ENCODE measurements at regions not wholly inside any gene's neighbourhood (a gene's known extent, or its start where the extent isn't known, plus 50 kb on each side); places are given as distances from the start of the nearest gene placed in this dataset.
A peak's percentile ranks its signal among the peaks of the same experiment; 100 is the strongest.

- H3K79me2 ChIP-seq (ENCODE audit: control insufficient read depth, insufficient read depth, low read length, unreplicated experiment): no peaks in the 10 kb centered on the region
- no peak overlapping the region for H3K27ac ChIP-seq (ENCODE audit: low read depth, low read length)
These were observed 71.8 kb upstream of the OTUD4 start for GRCh38 chr4:145252190-145252589.

DNA sequence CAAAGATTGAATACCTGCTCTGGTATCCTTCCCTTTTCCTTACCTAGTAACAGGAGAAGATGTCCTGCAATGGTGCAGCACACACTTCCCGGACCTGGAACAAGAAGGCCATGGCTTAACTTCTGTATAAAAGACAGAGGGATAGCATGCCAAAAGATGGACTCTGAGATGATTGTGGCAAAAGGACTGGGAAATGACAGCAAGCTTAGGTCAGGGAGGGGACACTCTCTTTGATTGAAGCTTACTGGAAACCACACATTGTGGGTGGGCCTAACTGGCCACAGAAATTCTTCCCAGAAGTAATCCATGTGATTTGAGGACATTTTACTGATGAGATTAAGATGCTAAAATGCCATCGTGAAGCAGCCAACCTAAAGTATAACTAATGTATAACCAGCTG is 71.0 kb upstream of the OTUD4 start:
- Histone ChIP-seq H3K79me2 (ENCODE audit: control insufficient read depth, insufficient read depth, low read length, unreplicated experiment) (no peaks in the 10 kb centered on the region), H2AFZ (ENCODE audit: low read length, unreplicated experiment) (no peak overlapping the region), H3K27me3 (ENCODE audit: insufficient read depth, low read length) (peaks cover 51% of the 10 kb centered on the region)

More at GRCh38 chr4:145252190-145252589, 71.8 kb upstream of the OTUD4 start:
- no peaks in the 10 kb centered on the region for H3K36me3 ChIP-seq (ENCODE audit: insufficient read depth, low read length)
- peaks cover 51% of the 10 kb centered on the region for H3K27me3 ChIP-seq (ENCODE audit: insufficient read depth, low read length)
- H3K4me3 ChIP-seq (ENCODE audit: low read depth, low read length): no peak overlapping the region
- H3K4me1 ChIP-seq (ENCODE audit: control insufficient read depth, insufficient read depth, low read length, unreplicated experiment): no peaks in the 10 kb centered on the region
- H2AFZ ChIP-seq (ENCODE audit: low read length, unreplicated experiment): no peak overlapping the region

GRCh38 chr4:145248971-145249370 is 68.6 kb upstream of the OTUD4 start:
- H2AFZ ChIP-seq (ENCODE audit: low read length, unreplicated experiment): no peak overlapping the region
- no peak overlapping the region for H3K4me3 ChIP-seq (ENCODE audit: low read depth, low read length)

More for the DNA sequence above, 71.0 kb upstream of the OTUD4 start:
- no peaks in the 10 kb centered on the region for H3K36me3 ChIP-seq (ENCODE audit: insufficient read depth, low read length)
- no peak overlapping the region for H3K27ac ChIP-seq (ENCODE audit: low read depth, low read length)
- H3K4me1 ChIP-seq (ENCODE audit: control insufficient read depth, insufficient read depth, low read length, unreplicated experiment): no peaks in the 10 kb centered on the region
- H3K4me3 ChIP-seq (ENCODE audit: low read depth, low read length): no peak overlapping the region

GRCh38 chr4:145248502-145248901 is 68.1 kb upstream of the OTUD4 start:
- Histone ChIP-seq H3K79me2 (ENCODE audit: control insufficient read depth, insufficient read depth, low read length, unreplicated experiment) (no peaks in the 10 kb centered on the region), H3K36me3 (ENCODE audit: insufficient read depth, low read length) (no peaks in the 10 kb centered on the region), H3K4me3 (ENCODE audit: low read depth, low read length) (no peak overlapping the region), H3K4me1 (ENCODE audit: control insufficient read depth, insufficient read depth, low read length, unreplicated experiment) (no peaks in the 10 kb centered on the region), H3K27me3 (ENCODE audit: insufficient read depth, low read length) (peaks cover 47% of the 10 kb centered on the region), H3K27ac (ENCODE audit: low read depth, low read length) (no peak overlapping the region), H2AFZ (ENCODE audit: low read length, unreplicated experiment) (no peak overlapping the region)

More at GRCh38 chr4:145248971-145249370, 68.6 kb upstream of the OTUD4 start:
- H3K4me1 ChIP-seq (ENCODE audit: control insufficient read depth, insufficient read depth, low read length, unreplicated experiment): no peaks in the 10 kb centered on the region
- no peaks in the 10 kb centered on the region for H3K36me3 ChIP-seq (ENCODE audit: insufficient read depth, low read length)
- H3K27me3 ChIP-seq (ENCODE audit: insufficient read depth, low read length): peaks cover 47% of the 10 kb centered on the region
- no peaks in the 10 kb centered on the region for H3K79me2 ChIP-seq (ENCODE audit: control insufficient read depth, insufficient read depth, low read length, unreplicated experiment)
- no peak overlapping the region for H3K27ac ChIP-seq (ENCODE audit: low read depth, low read length)

DNA sequence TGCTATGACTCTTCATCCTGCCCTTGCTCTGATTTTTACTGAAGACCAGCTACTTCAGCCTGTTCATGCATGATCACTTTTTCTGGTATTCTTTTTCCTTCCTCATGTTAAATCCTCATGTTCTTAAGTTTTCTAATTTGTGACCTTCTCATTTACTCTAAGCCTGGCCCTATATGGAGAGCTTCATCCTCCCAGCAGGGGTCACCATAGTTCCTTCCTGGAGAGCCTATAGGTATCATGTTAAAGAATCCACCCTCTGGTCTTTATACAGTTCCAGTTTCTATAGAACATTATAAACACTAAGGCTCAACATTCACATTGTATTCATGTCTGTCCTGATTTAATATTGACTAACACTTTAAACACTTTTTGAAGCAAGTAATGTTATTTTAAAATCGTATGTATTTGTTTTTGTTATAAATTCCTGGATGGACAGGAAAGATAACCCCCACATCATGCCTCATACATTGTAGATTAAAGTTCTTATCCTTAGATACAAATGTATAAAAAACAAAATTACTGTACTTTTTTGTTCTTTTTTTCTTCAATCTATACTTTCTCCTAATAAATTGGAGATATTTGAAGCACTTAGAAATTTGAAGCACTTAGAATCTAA is 53.8 kb upstream of the OTUD4 start:
- H3K79me2 ChIP-seq (ENCODE audit: control insufficient read depth, insufficient read depth, low read length, unreplicated experiment): no peaks in the 10 kb centered on the region
- H3K27me3 ChIP-seq (ENCODE audit: insufficient read depth, low read length): no peaks in the 10 kb centered on the region
- no peak overlapping the region for H3K27ac ChIP-seq (ENCODE audit: low read depth, low read length)
- H3K4me3 ChIP-seq (ENCODE audit: low read depth, low read length): no peak overlapping the region
- peaks cover 21% of the 10 kb centered on the region for H3K4me1 ChIP-seq (ENCODE audit: control insufficient read depth, insufficient read depth, low read length, unreplicated experiment)
- no peaks in the 10 kb centered on the region for H3K36me3 ChIP-seq (ENCODE audit: insufficient read depth, low read length)
- no peak overlapping the region for H2AFZ ChIP-seq (ENCODE audit: low read length, unreplicated experiment)

GRCh38 chr4:145231906-145232700 is 51.7 kb upstream of the OTUD4 start:
- Histone ChIP-seq H3K36me3 (ENCODE audit: insufficient read depth, low read length) (no peaks in the 10 kb centered on the region), H3K79me2 (ENCODE audit: control insufficient read depth, insufficient read depth, low read length, unreplicated experiment) (no peaks in the 10 kb centered on the region), H3K27me3 (ENCODE audit: insufficient read depth, low read length) (no peaks in the 10 kb centered on the region), H3K27ac (ENCODE audit: low read depth, low read length) (no peak overlapping the region), H2AFZ (ENCODE audit: low read length, unreplicated experiment) (no peak overlapping the region), H3K4me3 (ENCODE audit: low read depth, low read length) (peak overlapping the region; percentile 34; the same call in 1 of the 2 replicates), H3K4me1 (ENCODE audit: control insufficient read depth, insufficient read depth, low read length, unreplicated experiment) (peaks cover 21% of the 10 kb centered on the region)

DNA sequence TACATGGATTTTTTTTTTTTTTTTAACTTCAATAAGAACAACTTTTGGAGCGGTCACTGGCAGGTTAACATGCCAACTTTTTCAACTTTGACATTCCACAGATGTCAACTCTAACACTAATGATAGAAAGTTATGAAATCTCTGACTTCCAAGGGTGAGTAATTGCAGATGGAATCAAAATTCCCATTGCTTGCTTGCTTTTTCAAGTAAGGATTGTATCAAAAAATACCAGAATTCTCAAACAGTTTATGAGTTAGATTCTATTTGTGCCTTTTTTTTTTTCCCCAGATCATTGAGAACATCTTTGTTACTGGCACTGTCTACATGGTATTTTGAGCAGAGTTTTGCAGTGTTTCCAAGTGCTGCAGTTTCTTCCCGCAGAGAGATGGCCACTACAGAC is 50.3 kb upstream of the OTUD4 start:
- Histone ChIP-seq H3K4me1 (ENCODE audit: control insufficient read depth, insufficient read depth, low read length, unreplicated experiment) (peaks cover 21% of the 10 kb centered on the region), H2AFZ (ENCODE audit: low read length, unreplicated experiment) (no peak overlapping the region), H3K36me3 (ENCODE audit: insufficient read depth, low read length) (no peaks in the 10 kb centered on the region), H3K79me2 (ENCODE audit: control insufficient read depth, insufficient read depth, low read length, unreplicated experiment) (no peaks in the 10 kb centered on the region), H3K4me3 (ENCODE audit: low read depth, low read length) (no peak overlapping the region), H3K27ac (ENCODE audit: low read depth, low read length) (no peak overlapping the region), H3K27me3 (ENCODE audit: insufficient read depth, low read length) (no peaks in the 10 kb centered on the region)

All from ACC112 (cell line).